Activated CD4-positive, alpha-beta T cell treated with anti-CD3 and anti-CD28 coated beads, Interleukin-2, amount 50 U/mL, for 48 hours (primary cell): ENCODE measurements at regions not wholly inside any gene's neighbourhood (a gene's known extent, or its start where the extent isn't known, plus 50 kb on each side); places are given as distances from the start of the nearest gene placed in this dataset.
A peak's percentile ranks its signal among the peaks of the same experiment; 100 is the strongest.

Source experiments
- DNase-seq, 2 experiments: peaks; one replicate each; pipeline ENCODE4 v3.0.0-alpha.2; 2020

GRCh38 chr6:40340957-40341356, 246.2 kb downstream of the LRFN2 start:
- DNase-seq = no peak

GRCh38 chr6:40340196-40340595, 247.0 kb downstream of the LRFN2 start:
- DNase-seq = no peak

DNA sequence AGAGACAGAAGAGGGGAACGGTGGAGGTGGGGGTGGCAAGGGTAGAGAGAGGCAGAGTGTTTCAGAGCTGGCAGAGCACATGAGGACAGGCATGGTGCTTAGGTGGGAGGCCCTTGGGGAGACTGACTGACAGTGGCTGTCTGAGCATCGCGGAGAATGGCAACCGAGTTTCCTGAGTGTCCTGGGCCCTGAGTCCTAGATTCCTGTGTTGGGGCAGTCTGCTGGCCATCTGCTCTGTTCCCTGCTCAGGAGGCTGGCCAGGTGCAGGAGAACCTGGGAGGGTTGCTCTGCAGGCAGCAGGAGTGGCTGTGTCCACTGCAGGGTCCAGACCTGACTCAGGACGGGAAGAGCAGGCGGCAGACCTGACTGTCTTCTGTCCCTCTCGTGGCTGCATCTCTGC, 248.9 kb downstream of the LRFN2 start:
- no peak for DNase-seq

GRCh38 chr6:40336940-40337760, 250.0 kb downstream of the LRFN2 start:
- no peak for DNase-seq

DNA sequence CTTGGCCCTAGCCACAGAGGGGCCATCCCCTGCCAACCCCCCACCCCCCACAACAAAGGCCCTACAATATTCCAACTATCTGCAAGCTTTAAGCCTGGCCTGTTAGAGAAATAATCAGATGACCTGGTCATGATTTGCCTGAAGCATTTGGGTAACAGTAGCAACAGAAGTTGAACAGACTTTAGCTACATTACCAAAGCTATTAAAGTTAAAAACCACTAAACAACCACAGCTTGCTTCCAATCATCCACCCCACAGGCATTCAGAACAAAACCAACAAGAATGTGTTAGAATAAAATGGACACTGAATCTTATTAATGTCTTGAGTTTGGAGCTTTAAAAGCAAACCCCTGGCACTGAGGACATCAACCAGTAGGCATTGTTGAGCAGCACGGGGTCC, 250.9 kb downstream of the LRFN2 start:
- no peak for DNase-seq

GRCh38 chr6:40334496-40335270, 252.5 kb downstream of the LRFN2 start:
- DNase-seq = no peak

DNA sequence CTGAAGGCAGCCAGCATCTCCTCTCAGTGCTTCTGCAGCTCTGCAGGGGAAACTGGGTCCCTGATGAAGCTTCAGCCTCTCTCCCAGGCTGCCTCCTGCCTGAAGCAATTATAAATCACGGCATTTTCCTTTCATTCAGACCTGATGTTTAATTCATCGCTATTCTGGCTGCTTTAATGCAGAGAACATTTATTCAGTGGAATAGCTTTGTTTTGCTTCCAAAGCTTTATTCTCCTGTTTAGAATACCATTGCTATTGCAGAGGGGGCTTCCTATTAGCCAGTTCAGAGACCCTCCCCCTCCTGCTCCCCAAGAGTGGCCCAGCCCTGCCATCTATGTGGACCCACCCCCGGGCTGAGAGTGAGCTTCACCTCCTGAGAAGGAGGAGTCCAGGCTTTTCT, 255.6 kb downstream of the LRFN2 start:
- no peak for DNase-seq

DNA sequence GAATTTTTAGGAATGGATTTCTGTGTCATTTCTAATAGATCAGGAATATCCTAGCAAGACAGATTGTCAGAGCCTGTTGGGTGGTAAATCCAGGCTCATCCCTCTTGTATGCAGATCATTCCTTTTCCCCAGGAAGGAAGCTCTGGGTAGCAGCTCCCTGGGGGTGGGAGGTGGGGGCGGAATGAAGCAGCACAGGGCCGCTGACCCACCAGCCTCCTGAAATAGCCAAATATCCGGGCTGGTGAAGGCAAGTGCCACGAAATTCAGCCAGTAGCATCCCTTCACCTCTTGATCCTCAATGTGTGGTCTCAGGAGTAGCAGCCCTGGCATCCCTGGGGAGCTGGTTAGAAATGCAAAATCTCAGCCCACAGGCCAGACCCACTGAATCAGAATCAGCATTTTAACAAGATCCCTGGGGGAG, 256.9 kb downstream of the LRFN2 start:
- DNase-seq = no peak

DNA sequence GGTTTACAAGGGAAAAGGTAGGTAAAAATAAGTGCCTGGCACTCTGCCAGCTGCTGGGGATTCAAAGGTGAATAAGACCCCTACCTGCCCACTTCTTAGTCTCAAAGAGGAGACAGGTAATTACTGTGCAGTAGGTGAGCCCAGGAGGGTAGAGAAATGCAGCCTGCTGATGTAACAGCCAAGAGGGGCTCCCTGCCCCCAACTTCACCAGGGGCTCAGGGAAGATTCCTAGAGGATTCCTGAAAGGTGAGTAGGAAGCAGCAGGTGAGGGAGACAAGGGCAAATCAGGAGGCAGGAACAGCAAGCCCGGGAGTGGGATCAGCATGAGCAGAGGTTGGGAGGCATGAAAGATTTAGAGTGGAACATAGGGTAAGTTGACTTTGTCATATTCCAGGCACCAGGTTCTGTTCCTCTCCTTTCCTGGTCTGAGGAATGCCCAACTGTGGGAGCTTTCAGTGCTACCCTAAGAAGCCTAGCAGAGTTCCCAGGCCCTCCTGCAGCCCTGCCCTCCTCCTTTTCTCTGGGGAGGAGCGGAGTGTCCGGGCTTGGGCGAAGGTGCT, 258.1 kb downstream of the LRFN2 start:
- DNase-seq = no peak

DNA sequence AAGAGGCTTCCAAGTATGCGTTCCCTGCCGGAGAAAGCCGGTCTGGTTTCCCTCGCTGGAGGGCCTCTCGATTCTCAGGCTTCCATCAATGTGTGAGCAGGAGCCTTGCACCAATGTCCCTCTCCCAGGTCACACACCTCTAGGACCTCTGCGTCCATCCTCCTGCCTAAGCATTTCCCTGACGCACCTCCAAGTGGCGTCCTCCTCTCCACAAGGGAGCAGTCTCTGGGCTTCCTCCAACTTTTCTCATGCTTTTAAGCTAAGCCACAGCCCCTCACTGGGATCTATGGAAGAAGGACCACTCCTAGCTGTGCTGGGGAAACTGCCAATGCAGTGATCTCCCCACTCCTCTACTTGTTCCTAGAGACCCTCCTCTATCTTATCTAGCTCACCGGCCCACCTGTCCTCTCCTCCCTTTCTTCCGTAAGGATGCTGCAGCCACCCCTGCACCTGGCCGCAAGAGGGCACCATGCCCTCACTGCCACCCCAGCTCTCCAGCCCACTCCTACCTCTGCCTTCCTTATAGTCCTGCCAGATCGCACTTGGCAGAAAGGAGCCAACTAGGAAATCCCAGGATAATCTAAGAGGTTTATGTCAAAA, 258.7 kb downstream of the LRFN2 start:
- peak; percentile 36 to 46 for DNase-seq

GRCh38 chr6:40326714-40327421, 260.3 kb downstream of the LRFN2 start:
- DNase-seq = no peak

DNA sequence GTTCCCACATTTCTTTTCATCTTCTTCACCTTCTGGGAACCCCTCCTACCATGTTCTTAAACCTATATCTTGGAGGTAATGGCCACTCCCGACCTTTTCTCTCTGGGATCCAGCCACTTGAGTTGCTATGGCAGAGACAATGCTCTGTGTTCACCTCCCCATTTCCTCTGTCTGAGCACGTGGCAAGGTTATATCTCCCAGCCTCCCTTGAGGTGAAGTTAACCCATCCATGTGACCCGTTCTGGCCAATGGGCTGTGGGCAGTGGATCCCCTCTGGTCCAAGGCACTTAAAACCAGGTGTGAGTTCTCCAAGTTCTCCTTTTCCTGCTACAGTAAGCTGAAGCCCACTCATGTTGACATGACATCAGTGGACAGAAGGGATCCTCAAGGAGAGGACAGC, 261.4 kb downstream of the LRFN2 start:
- DNase-seq = no peak

GRCh38 chr6:40325041-40325440, 262.1 kb downstream of the LRFN2 start:
- no peak for DNase-seq

DNA sequence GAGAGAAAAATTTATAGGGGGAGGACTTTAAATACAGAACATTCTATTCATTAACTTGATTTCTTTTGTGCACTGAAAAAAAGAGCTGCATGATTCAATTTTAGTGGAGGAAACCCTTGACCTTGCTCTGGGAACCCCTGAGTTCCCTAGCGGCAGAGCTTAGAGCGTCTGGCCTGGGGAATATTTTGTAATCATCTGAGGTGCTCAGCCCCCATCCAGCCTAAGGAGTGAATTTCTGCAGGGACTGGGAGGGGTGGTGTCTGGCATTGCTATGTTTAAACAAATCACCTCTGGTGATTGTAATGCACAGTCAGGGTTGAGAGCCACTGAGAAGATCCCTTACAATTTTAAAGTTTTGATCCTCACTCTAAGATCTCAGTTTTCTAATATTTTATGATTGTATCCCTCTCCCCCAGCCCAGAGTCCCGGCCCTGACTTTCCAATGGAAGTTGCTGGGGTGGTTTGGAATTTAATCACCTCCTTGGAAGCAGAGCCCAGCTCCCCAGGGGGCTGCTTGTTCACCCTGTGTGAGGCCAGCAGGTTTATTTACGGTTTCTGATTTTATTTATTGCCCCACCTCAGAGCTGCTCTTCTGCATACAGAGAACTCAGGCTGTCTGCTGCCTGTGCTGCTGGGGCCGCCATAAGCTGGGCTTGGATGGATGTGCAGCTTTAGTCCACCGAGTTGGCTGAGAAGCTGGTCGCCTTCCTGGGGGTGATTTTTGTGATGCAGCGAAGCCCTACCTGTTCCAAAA, 263.1 kb downstream of the LRFN2 start:
- no peak for DNase-seq

DNA sequence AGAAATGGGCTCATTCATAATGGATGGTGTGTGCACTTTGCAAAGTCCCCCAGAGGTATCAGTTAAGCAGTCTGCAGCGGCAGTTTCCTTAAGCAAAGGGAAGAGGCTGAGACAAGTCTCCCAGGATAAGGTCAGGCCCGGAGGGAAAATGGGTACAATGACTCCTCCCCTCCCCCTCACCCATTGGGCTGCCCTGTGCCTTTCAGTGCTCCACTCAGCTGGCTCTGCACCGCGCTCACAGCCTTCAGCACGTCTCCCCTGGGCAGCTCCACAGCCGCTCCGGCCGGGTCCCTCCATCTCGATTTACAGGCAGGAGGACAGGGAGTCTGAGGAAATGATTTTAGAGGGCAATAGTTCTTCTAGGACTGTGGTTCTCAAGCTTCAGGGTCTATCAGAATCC, 264.8 kb downstream of the LRFN2 start:
- no peak for DNase-seq

- no peak for DNase-seq
Observed at GRCh38 chr6:40321616-40322015, 265.5 kb downstream of the LRFN2 start.

- no peak for DNase-seq
Observed at GRCh38 chr6:40320947-40321346, 266.2 kb downstream of the LRFN2 start.

- no peak for DNase-seq
Observed at GRCh38 chr6:40320441-40320840, 266.7 kb downstream of the LRFN2 start.

- DNase-seq = no peak
Observed at GRCh38 chr6:40319124-40319523, 268.0 kb downstream of the LRFN2 start.

DNA sequence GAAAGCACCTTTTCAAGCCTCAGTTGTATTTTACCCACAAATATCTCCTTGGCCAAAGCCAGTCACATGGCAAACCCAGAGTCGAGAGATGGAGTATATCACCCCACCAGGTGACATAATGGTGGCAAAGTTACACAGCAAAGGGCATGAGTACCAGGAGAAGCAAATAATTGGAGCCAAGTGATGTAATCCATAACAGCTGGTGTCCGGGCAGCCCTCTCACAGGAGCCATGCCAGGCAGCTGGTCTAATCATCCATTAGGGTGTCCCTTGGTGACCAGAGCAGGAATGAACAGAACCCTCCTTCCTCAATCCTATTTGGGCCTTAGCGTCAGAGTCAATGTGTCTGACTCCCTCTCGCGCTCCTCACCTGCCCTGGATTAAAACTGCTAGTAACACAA, 272.1 kb downstream of the LRFN2 start:
- no peak for DNase-seq

- DNase-seq = no peak
Observed at GRCh38 chr6:40313582-40313981, 273.6 kb downstream of the LRFN2 start.
